ENCODE measurements at regions not wholly inside any gene's neighbourhood (a gene's known extent, or its start where the extent isn't known, plus 50 kb on each side); places are given as distances from the start of the nearest gene placed in this dataset.

GRCh38 chr14:104315625-104316024 lies 177.2 kb downstream of the KIF26A start:
- no peak overlapping the region for H3K4me3 ChIP-seq (ENCODE audit: low read depth in 2 of 2, low read length in 1 of 2)
- no peaks in the 10 kb centered on the region for H3K27me3 ChIP-seq (ENCODE audit: insufficient read depth)
- peaks cover 0 to 18% of the 10 kb centered on the region in 2 experiments; a peak in 1 of 4 replicates for H3K4me1 ChIP-seq (ENCODE audit: control insufficient read depth in 1 of 2, insufficient read depth in 2 of 2, low read depth in 1 of 2, low read length in 1 of 2)
- no peaks in the 10 kb centered on the region for H3K9me3 ChIP-seq
- no peaks in the 10 kb centered on the region for H3K79me2 ChIP-seq (ENCODE audit: insufficient read depth)
- no peak for TF ChIP-seq ZBTB33 (IDR thresholded peaks at IDR 0.05; ENCODE audit: borderline replicate concordance, low read depth)
- no peak for TF ChIP-seq GATA2 (CRISPR knock-in tag; IDR thresholded peaks at IDR 0.05)
- no peaks in the 10 kb centered on the region for H3K36me3 ChIP-seq (replicated peaks in 1 of 2; ENCODE audit: control insufficient read depth in 1 of 2, insufficient read depth in 2 of 2, low read length in 1 of 2)
- no peak overlapping the region for H3K9ac ChIP-seq
- POLR2A ChIA-PET: interaction anchor here (0.6 kb wide), 1 partner anchor 250 kb away, joined by 3 read pairs; no protein-coding TSS in a partner anchor
- H3K9me2 ChIP-seq: no peaks in the 10 kb centered on the region
- H3K27ac ChIP-seq (ENCODE audit: low read depth in 2 of 2, low read length in 1 of 2): no peak overlapping the region
- no peak for DNase-seq
- CTCF ChIA-PET: interaction anchor here (1.2 kb wide), 1 partner anchor 21 kb away, joined by 3 read pairs; no protein-coding TSS in a partner anchor
- H3K4me2 ChIP-seq: no peak overlapping the region
- WGBS (ENCODE audit: low lambda C conversion rate): 20% methylated on average over 2 of the region's 2 CpGs
- H2AFZ ChIP-seq (ENCODE audit: low read depth): no peak overlapping the region
- H3F3A ChIP-seq (replicated peaks; ENCODE audit: insufficient read depth): no peaks in the 10 kb centered on the region
- no peaks in the 10 kb centered on the region for H4K20me1 ChIP-seq (ENCODE audit: insufficient read depth)

- TF ChIP-seq TEAD4 (IDR thresholded peaks at IDR 0.05; ENCODE audit: borderline replicate concordance, insufficient read depth) (no peak), GABPA (IDR thresholded peaks at IDR 0.05; ENCODE audit: low read depth) (no peak), PBX3 (IDR thresholded peaks at IDR 0.05) (no peak), JUND (IDR thresholded peaks at IDR 0.05) (no peak), RCOR1 (IDR thresholded peaks at IDR 0.05; ENCODE audit: low read length) (no peak), RAD21 (IDR thresholded peaks at IDR 0.05; ENCODE audit: low read length) (no peak), YY1 (IDR thresholded peaks at IDR 0.05; ENCODE audit: low read depth) (no peak), CHD2 (IDR thresholded peaks at IDR 0.05; ENCODE audit: low read length, partially characterized antibody) (no peak), MXI1 (IDR thresholded peaks at IDR 0.05; ENCODE audit: low read depth, low read length) (no peak), ELF1 (IDR thresholded peaks at IDR 0.05) (no peak), EP300 (IDR thresholded peaks at IDR 0.05; ENCODE audit: borderline replicate concordance in 1 of 2, low read depth in 1 of 2, low read length in 1 of 2) (no peak), MEF2A (IDR thresholded peaks at IDR 0.05; ENCODE audit: borderline replicate concordance, low read depth) (no peak), FOXM1 (IDR thresholded peaks at IDR 0.05; ENCODE audit: low read depth) (no peak), USF1 (IDR thresholded peaks at IDR 0.05; ENCODE audit: borderline replicate concordance, low read depth) (no peak), CTCF (IDR thresholded peaks at IDR 0.05) (no peak)
- H2AFZ ChIP-seq (ENCODE audit: low read depth): no peak overlapping the region
- no peaks in the 10 kb centered on the region for H3K27me3 ChIP-seq (ENCODE audit: insufficient read depth)
- H3K79me2 ChIP-seq (ENCODE audit: insufficient read depth): no peaks in the 10 kb centered on the region
- no peaks in the 10 kb centered on the region for H3F3A ChIP-seq (replicated peaks; ENCODE audit: insufficient read depth)
- WGBS (ENCODE audit: low lambda C conversion rate): 80% methylated on average over 11 of the region's 20 CpGs
- H3K27ac ChIP-seq (ENCODE audit: low read depth in 2 of 2, low read length in 1 of 2): no peak overlapping the region
- H3K4me1 ChIP-seq (ENCODE audit: control insufficient read depth in 1 of 2, insufficient read depth in 2 of 2, low read depth in 1 of 2, low read length in 1 of 2): peaks cover 0 to 18% of the 10 kb centered on the region in 2 experiments; a peak in 1 of 4 replicates
- H3K36me3 ChIP-seq (replicated peaks in 1 of 2; ENCODE audit: control insufficient read depth in 1 of 2, insufficient read depth in 2 of 2, low read length in 1 of 2): no peaks in the 10 kb centered on the region
- H3K4me2 ChIP-seq: no peak overlapping the region
- H3K9ac ChIP-seq: no peak overlapping the region
- H3K9me3 ChIP-seq: no peaks in the 10 kb centered on the region
- H4K20me1 ChIP-seq (ENCODE audit: insufficient read depth): no peaks in the 10 kb centered on the region
- POLR2A ChIA-PET: no interaction called here
- no peaks in the 10 kb centered on the region for H3K9me2 ChIP-seq
- H3K4me3 ChIP-seq (ENCODE audit: low read depth in 2 of 2, low read length in 1 of 2): no peak overlapping the region
- CTCF ChIA-PET: interaction anchor here (1.2 kb wide), 1 partner anchor 21 kb away, joined by 3 read pairs; no protein-coding TSS in a partner anchor
- DNase-seq: no peak
Observed at GRCh38 chr14:104316121-104316722, 177.8 kb downstream of the KIF26A start.

All from SK-N-SH (cell line).